BLaER1 (cell line): ENCODE measurements at regions not wholly inside any gene's neighbourhood (a gene's known extent, or its start where the extent isn't known, plus 50 kb on each side); places are given as distances from the start of the nearest gene placed in this dataset.
"Not testable (repeated sequence)": the region's sequence is repeated elsewhere in the genome, so short reads cannot be mapped to it uniquely, and the experiment has no call there.

Experiments used
- H3K27ac ChIP-seq: shearing (Covaris generic); formaldehyde crosslinking; 2 replicates; pipeline ENCODE4 v1.8.1; 2022
- H3K27me3 ChIP-seq: shearing (Covaris generic); formaldehyde crosslinking; 2 replicates; pipeline ENCODE4 v1.8.1; 2022
- H3K36me3 ChIP-seq: shearing (Covaris generic); formaldehyde crosslinking; 2 replicates; pipeline ENCODE4 v1.8.1; 2022
- H3K4me1 ChIP-seq: shearing (Covaris generic); formaldehyde crosslinking; 2 replicates; pipeline ENCODE4 v1.8.1; 2022
- H3K4me2 ChIP-seq: shearing (Covaris generic); formaldehyde crosslinking; 2 replicates; pipeline ENCODE4 v1.8.1; 2022
- H3K4me3 ChIP-seq: shearing (Covaris generic); formaldehyde crosslinking; 2 replicates; pipeline ENCODE4 v1.8.1; 2022
- H3K9ac ChIP-seq: shearing (Covaris generic); formaldehyde crosslinking; 2 replicates; pipeline ENCODE4 v1.8.1; 2022
- H3K9me3 ChIP-seq: shearing (Covaris generic); formaldehyde crosslinking; 2 replicates; pipeline ENCODE4 v1.8.1; 2022
- H4K20me1 ChIP-seq: shearing (Covaris generic); formaldehyde crosslinking; 2 replicates; pipeline ENCODE4 v1.8.1; 2022
- Cebpa-rat ChIP-seq: shearing (Covaris generic); IDR thresholded peaks from 2 replicates; pipeline ENCODE4 v1.8.1; 2022

DNA sequence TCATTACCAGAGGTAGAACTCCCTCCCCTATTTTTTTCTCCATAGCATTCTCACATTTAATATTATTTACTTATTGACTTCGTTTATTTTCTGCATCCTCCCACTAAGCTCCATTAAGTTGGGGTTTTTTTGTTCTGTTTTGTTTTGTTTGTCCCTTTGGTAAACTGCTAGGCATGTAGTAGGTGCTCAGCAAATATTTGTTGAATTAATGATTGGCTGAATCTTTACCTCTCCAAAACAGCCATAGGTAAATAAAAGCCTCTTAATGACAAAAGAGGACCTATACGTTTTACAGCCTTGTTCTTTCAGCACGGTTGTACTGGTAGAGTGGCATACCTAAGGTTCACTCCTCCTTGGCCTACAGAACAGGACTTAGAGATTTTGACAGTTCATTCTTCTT lies 52.0 kb downstream of the PRORP start:
- Histone ChIP-seq H3K4me3 (no peak overlapping the region), H3K4me1 (no peaks in the 10 kb centered on the region), H3K9ac (no peak overlapping the region), H3K27ac (no peak overlapping the region), H3K36me3 (peaks cover 33% of the 10 kb centered on the region), H3K27me3 (no peaks in the 10 kb centered on the region), H3K4me2 (no peak overlapping the region), H3K9me3 (peaks cover 10% of the 10 kb centered on the region), H4K20me1 (no peaks in the 10 kb centered on the region)
- no peak for TF ChIP-seq Cebpa-rat

DNA sequence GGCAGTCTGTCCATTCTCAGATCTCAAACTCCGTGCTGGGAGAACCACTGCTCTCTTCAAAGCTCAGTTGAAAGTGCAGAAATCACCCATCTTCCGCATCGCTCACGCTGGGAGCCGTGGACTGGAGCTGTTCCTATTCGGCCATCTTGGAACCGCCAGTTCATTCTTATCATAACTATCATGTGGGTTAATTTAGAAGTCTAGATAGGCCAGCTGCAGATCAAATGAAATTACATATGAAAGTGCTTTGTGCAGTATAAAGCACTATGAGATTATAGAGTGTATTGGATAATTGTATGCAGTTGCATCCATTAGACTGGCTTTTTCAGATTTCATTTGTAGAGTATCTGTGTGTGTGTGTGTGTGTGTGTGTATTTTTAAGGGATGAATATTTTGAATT lies 57.8 kb downstream of the PRORP start:
- H3K27me3 ChIP-seq: no peaks in the 10 kb centered on the region
- H3K27ac ChIP-seq: no peak overlapping the region

GRCh38 chr14:35184891-35185290 lies 62.5 kb downstream of the PRORP start:
- not testable (repeated sequence) for H3K4me2 ChIP-seq, H3K27ac ChIP-seq, H3K4me1 ChIP-seq, H3K4me3 ChIP-seq, H3K9me3 ChIP-seq, H3K27me3 ChIP-seq, H3K9ac ChIP-seq, H4K20me1 ChIP-seq
- peaks cover 42% of the 10 kb centered on the region for H3K36me3 ChIP-seq

More for the DNA sequence above, 57.8 kb downstream of the PRORP start:
- Histone ChIP-seq H3K36me3 (peaks cover 23% of the 10 kb centered on the region; the same call in 1 of the 2 replicates), H4K20me1 (no peaks in the 10 kb centered on the region), H3K9me3 (no peaks in the 10 kb centered on the region), H3K4me3 (no peak overlapping the region), H3K4me2 (no peak overlapping the region), H3K4me1 (no peaks in the 10 kb centered on the region), H3K9ac (no peak overlapping the region)
- no peak for TF ChIP-seq Cebpa-rat

DNA sequence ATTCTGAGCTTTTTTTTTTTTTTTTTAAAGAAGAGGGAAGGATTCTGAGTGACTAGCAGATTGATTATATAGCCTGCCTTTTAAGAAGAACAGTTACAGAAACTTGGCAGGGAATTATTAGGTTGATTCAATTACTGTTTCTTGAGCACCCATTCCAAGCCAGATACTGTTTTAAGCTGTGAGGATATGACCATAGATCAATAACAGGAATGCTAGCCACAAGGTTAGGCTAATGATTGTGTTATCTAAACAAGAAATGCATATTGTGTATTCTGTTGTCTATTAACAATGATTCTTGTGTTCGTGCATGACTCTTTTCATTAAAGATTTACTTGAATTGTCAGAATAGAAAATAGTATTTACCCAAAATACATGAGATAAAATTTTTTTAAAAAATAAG lies 67.1 kb downstream of the PRORP start:
- no peak overlapping the region for H3K9ac ChIP-seq
- no peaks in the 10 kb centered on the region for H3K9me3 ChIP-seq
- H4K20me1 ChIP-seq: no peaks in the 10 kb centered on the region
- peaks cover 54% of the 10 kb centered on the region for H3K36me3 ChIP-seq
- no peak overlapping the region for H3K4me2 ChIP-seq
- H3K27ac ChIP-seq: no peak overlapping the region
- no peaks in the 10 kb centered on the region for H3K4me1 ChIP-seq
- TF ChIP-seq Cebpa-rat: no peak
- H3K27me3 ChIP-seq: no peaks in the 10 kb centered on the region
- no peak overlapping the region for H3K4me3 ChIP-seq

- H3K36me3 ChIP-seq: peaks cover 37% of the 10 kb centered on the region
- H3K9ac ChIP-seq: no peak overlapping the region
- no peak overlapping the region for H3K27ac ChIP-seq
- TF ChIP-seq Cebpa-rat: no peak
- no peak overlapping the region for H3K4me3 ChIP-seq
- no peaks in the 10 kb centered on the region for H3K27me3 ChIP-seq
- H4K20me1 ChIP-seq: no peaks in the 10 kb centered on the region
- no peaks in the 10 kb centered on the region for H3K9me3 ChIP-seq
- H3K4me1 ChIP-seq: no peaks in the 10 kb centered on the region
- no peak overlapping the region for H3K4me2 ChIP-seq
Observed at GRCh38 chr14:35193161-35193560, 70.8 kb downstream of the PRORP start.

DNA sequence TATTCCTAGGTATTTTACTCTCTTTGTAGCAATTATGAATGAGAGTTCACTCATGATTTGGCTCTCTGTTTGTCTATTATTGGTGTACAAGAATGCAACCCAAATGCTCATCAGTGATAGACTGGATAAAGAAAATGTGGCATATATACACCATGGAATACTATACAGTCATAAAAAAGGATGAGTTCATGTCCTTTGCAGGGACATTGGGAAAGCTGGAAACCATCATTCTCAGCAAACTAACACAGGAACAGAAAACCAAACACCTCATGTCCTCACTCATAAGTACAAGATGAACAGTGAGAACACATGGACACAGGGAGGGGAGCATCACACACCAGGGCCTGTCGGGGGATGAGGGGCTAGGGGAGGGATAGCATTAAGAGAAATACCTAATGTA lies 71.8 kb downstream of the PRORP start:
- H3K27ac ChIP-seq, H3K9ac ChIP-seq, H3K27me3 ChIP-seq, H3K4me1 ChIP-seq, H3K4me3 ChIP-seq, H3K4me2 ChIP-seq, H4K20me1 ChIP-seq, H3K9me3 ChIP-seq: not testable (repeated sequence)
- H3K36me3 ChIP-seq: peaks cover 37% of the 10 kb centered on the region

DNA sequence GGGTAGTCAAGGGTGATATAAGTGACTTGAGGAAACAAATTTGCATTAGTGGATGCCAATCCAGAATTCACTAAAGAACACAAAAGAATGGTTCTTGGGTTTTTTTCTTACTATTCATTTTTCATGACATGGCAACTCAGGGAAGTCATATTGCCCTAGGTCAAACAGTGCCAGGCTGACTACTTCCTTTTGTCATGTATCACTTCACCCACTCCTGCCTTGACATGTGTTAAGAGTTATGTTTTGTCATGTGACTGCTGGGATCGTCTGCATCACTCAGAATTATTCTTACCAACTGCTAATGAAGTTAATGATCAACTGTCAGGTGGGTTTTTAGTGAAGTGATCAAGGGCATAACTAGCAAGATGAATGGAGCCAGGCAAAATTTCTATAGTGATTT lies 74.2 kb downstream of the PRORP start:
- no peak overlapping the region for H3K9ac ChIP-seq
- H3K4me1 ChIP-seq: no peaks in the 10 kb centered on the region
- H3K36me3 ChIP-seq: peaks cover 26% of the 10 kb centered on the region
- no peaks in the 10 kb centered on the region for H3K27me3 ChIP-seq
- H3K4me3 ChIP-seq: no peak overlapping the region
- H3K9me3 ChIP-seq: no peaks in the 10 kb centered on the region
- no peak for TF ChIP-seq Cebpa-rat
- no peak overlapping the region for H3K4me2 ChIP-seq
- no peaks in the 10 kb centered on the region for H4K20me1 ChIP-seq
- H3K27ac ChIP-seq: no peak overlapping the region

- Histone ChIP-seq H3K36me3 (peaks cover 21% of the 10 kb centered on the region), H3K4me2 (no peak overlapping the region), H4K20me1 (no peaks in the 10 kb centered on the region), H3K4me3 (no peak overlapping the region), H3K4me1 (no peaks in the 10 kb centered on the region), H3K9me3 (no peaks in the 10 kb centered on the region), H3K27ac (no peak overlapping the region), H3K9ac (no peak overlapping the region), H3K27me3 (no peaks in the 10 kb centered on the region)
- no peak for TF ChIP-seq Cebpa-rat
Observed at GRCh38 chr14:35197015-35197414, 74.7 kb downstream of the PRORP start.

GRCh38 chr14:35201066-35201465 lies 78.7 kb downstream of the PRORP start:
- no peak overlapping the region for H3K4me3 ChIP-seq
- no peak overlapping the region for H3K4me2 ChIP-seq
- no peak for TF ChIP-seq Cebpa-rat
- no peak overlapping the region for H3K9ac ChIP-seq
- no peaks in the 10 kb centered on the region for H4K20me1 ChIP-seq
- H3K27ac ChIP-seq: no peak overlapping the region
- H3K9me3 ChIP-seq: no peaks in the 10 kb centered on the region
- 0 out of 2 replicates have a peak, but pooled peaks cover 3% of the 10 kb centered on the region for H3K36me3 ChIP-seq
- no peaks in the 10 kb centered on the region for H3K27me3 ChIP-seq
- H3K4me1 ChIP-seq: 0 out of 2 replicates have a peak, but pooled peaks cover 8% of the 10 kb centered on the region

DNA sequence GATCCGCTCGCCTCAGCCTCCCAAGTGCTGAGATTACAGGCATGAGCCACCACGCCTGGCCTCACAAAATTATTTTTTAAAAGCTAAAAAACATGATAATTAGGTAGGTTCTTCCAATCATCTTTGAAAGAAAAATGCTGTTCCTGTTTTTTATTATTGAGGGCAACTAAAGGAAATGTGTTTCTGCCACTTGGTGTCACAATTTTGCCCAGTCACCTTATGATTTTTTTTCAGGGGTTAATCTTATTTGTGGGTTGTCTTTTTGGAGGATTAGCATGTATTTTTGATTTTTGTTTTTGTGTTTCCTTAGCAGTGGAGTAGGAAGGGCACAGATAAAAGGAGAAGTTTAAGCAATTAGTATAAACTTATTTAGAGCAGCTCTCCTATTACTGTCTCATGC lies 79.8 kb downstream of the PRORP start:
- H3K4me3 ChIP-seq: no peak overlapping the region
- no peak overlapping the region for H3K27ac ChIP-seq
- no peak for TF ChIP-seq Cebpa-rat

GRCh38 chr14:35205737-35206136 lies 83.4 kb downstream of the PRORP start:
- no peak overlapping the region for H3K27ac ChIP-seq
- H3K4me2 ChIP-seq: no peak overlapping the region
- no peak overlapping the region for H3K9ac ChIP-seq
- H3K27me3 ChIP-seq: no peaks in the 10 kb centered on the region
- TF ChIP-seq Cebpa-rat: no peak
- H3K36me3 ChIP-seq: no peaks in the 10 kb centered on the region
- H4K20me1 ChIP-seq: no peaks in the 10 kb centered on the region
- H3K4me1 ChIP-seq: 0 out of 2 replicates have a peak, but pooled peaks cover 8% of the 10 kb centered on the region
- H3K9me3 ChIP-seq: no peaks in the 10 kb centered on the region
- H3K4me3 ChIP-seq: no peak overlapping the region

More for the DNA sequence above, 79.8 kb downstream of the PRORP start:
- no peaks in the 10 kb centered on the region for H4K20me1 ChIP-seq
- no peaks in the 10 kb centered on the region for H3K36me3 ChIP-seq
- no peak overlapping the region for H3K4me2 ChIP-seq
- H3K9ac ChIP-seq: no peak overlapping the region
- H3K9me3 ChIP-seq: no peaks in the 10 kb centered on the region
- H3K4me1 ChIP-seq: 0 out of 2 replicates have a peak, but pooled peaks cover 8% of the 10 kb centered on the region
- H3K27me3 ChIP-seq: no peaks in the 10 kb centered on the region
